Liver (tissue), 8 donors: ENCODE measurements at regions not wholly inside any gene's neighbourhood (a gene's known extent, or its start where the extent isn't known, plus 50 kb on each side); places are given as distances from the start of the nearest gene placed in this dataset.

ENCODE experiments used
- DNase-seq: peaks from one replicate; pipeline ENCODE4 v3.0.0-alpha.2; 2017; ENCODE audit warnings: low spot score
- H3K27ac ChIP-seq, 2 donors: one replicate each; pipeline ENCODE4 v1.7.0; 2013; ENCODE audit warnings: inconsistent platforms in 2 of 2, low read length in 2 of 2, control low read depth in 1 of 2, low read depth in 1 of 2, mild to moderate bottlenecking in 1 of 2
- H3K27me3 ChIP-seq, 4 donors: one replicate each; pipeline versions ENCODE4 v1.6.1 to v1.7.0; 2013; ENCODE audit warnings: low read length in 3 of 4, inconsistent platforms in 1 of 4, mild to moderate bottlenecking in 1 of 4, moderate library complexity in 1 of 4; ENCODE audit not compliant: control insufficient read depth in 4 of 4, insufficient read depth in 4 of 4
- H3K36me3 ChIP-seq, 4 donors: one replicate each; pipeline versions ENCODE4 v1.6.1 to v1.7.0; 2013; ENCODE audit warnings: low read length in 3 of 4, mild to moderate bottlenecking in 3 of 4, low read depth in 1 of 4, moderate library complexity in 1 of 4; ENCODE audit not compliant: control insufficient read depth in 4 of 4, insufficient read depth in 3 of 4
- H3K4me1 ChIP-seq, 4 donors: one replicate each; pipeline versions ENCODE4 v1.6.1 to v1.7.0; 2013; ENCODE audit warnings: low read length in 3 of 4, mild to moderate bottlenecking in 3 of 4, moderate library complexity in 1 of 4; ENCODE audit not compliant: control insufficient read depth in 4 of 4, insufficient read depth in 4 of 4
- H3K4me3 ChIP-seq, 3 donors: one replicate each; pipeline versions ENCODE4 v1.6.1 to v1.7.0; 2013; ENCODE audit warnings: low read length in 3 of 3, control low read depth in 1 of 3, low read depth in 1 of 3, mild to moderate bottlenecking in 1 of 3
- H3K9ac ChIP-seq, 2 donors: one replicate each; pipeline ENCODE4 v1.7.0; 2013; ENCODE audit warnings: low read length in 2 of 2, mild to moderate bottlenecking in 2 of 2, moderate library complexity in 2 of 2, control low read depth in 1 of 2, low read depth in 1 of 2
- H3K9me3 ChIP-seq, 4 donors: one replicate each; pipeline versions ENCODE4 v1.6.1 to v1.7.0; 2013; ENCODE audit warnings: low read length in 3 of 4; ENCODE audit not compliant: control insufficient read depth in 4 of 4
- ATF3 ChIP-seq: IDR thresholded peaks from 2 replicates; pipeline ENCODE4 v1.6.1; 2016; ENCODE audit warnings: antibody characterized with exemption
- CTCF ChIP-seq: fragments of 150-350 bp; IDR thresholded peaks from 2 replicates; pipeline ENCODE4 v1.5.1; 2017; ENCODE audit warnings: improper control_type of control experiment, low read depth, low read length; ENCODE audit not compliant: missing input control
- EGR1 ChIP-seq, 2 donors: IDR thresholded peaks; 2 replicates each; pipeline ENCODE4 v1.6.1; 2016 to 2018; ENCODE audit warnings: antibody characterized with exemption in 2 of 2, low read depth in 2 of 2
- FOXA1 ChIP-seq: IDR thresholded peaks from 2 replicates; pipeline ENCODE4 v1.6.1; 2016; ENCODE audit warnings: antibody characterized with exemption
- FOXA2 ChIP-seq: IDR thresholded peaks from 2 replicates; pipeline ENCODE4 v1.6.1; 2016; ENCODE audit warnings: antibody characterized with exemption
- GABPA ChIP-seq, 2 donors: IDR thresholded peaks in 1 of 2; conservative IDR thresholded peaks in 1 of 2; 2 replicates each; pipeline ENCODE4 v1.6.1; 2016; ENCODE audit warnings: antibody characterized with exemption in 2 of 2, mild to moderate bottlenecking in 1 of 2, moderate library complexity in 1 of 2
- HNF4A ChIP-seq, 2 donors: conservative IDR thresholded peaks; 2 replicates each; pipeline ENCODE4 v1.6.1; 2016; ENCODE audit warnings: antibody characterized with exemption in 2 of 2, mild to moderate bottlenecking in 2 of 2
- HNF4G ChIP-seq: IDR thresholded peaks from 2 replicates; pipeline ENCODE4 v1.6.1; 2016; ENCODE audit warnings: antibody characterized with exemption
- JUND ChIP-seq, 2 donors: IDR thresholded peaks; 2 replicates each; pipeline ENCODE4 v1.6.1; 2016; ENCODE audit warnings: antibody characterized with exemption in 2 of 2
- MAX ChIP-seq: IDR thresholded peaks from 2 replicates; pipeline ENCODE4 v1.6.1; 2016; ENCODE audit warnings: antibody characterized with exemption
- NR2F2 ChIP-seq: IDR thresholded peaks from 2 replicates; pipeline ENCODE4 v1.6.1; 2016; ENCODE audit warnings: antibody characterized with exemption
- RAD21 ChIP-seq, 2 donors: IDR thresholded peaks; 2 replicates each; pipeline ENCODE4 v1.6.1; 2016; ENCODE audit warnings: antibody characterized with exemption in 2 of 2, mild to moderate bottlenecking in 2 of 2
- REST ChIP-seq: IDR thresholded peaks from 2 replicates; pipeline ENCODE4 v1.6.1; 2016; ENCODE audit warnings: antibody characterized with exemption, mild to moderate bottlenecking
- SP1 ChIP-seq: IDR thresholded peaks from 2 replicates; pipeline ENCODE4 v1.6.1; 2018; ENCODE audit warnings: antibody characterized with exemption, mild to moderate bottlenecking
- TAF1 ChIP-seq: conservative IDR thresholded peaks from 2 replicates; pipeline ENCODE4 v1.6.1; 2016; ENCODE audit warnings: antibody characterized with exemption, mild to moderate bottlenecking
- YY1 ChIP-seq: IDR thresholded peaks from 2 replicates; pipeline ENCODE4 v1.6.1; 2016; ENCODE audit warnings: antibody characterized with exemption, mild to moderate bottlenecking
- ZBTB33 ChIP-seq: IDR thresholded peaks from 2 replicates; pipeline ENCODE4 v1.6.1; 2016; ENCODE audit warnings: antibody characterized with exemption
- WGBS: extraction: QIAGEN DNeasy Blood & Tissue Kit; methylation state at CpG from one replicate; pipeline ENCODE4 v1.1.7; 2013; 5-methylcytosine and 5-hydroxymethylcytosine counted together
- donor health status: healthy.
- donor health status: healthy.
- donor health status: healthy.
- donor health status: healthy.
- donor health status: healthy.

GRCh38 chr11:37391615-37392014 is 793.6 kb upstream of the RAG2 start:
- 79% methylated on average over 1 of the region's 1 CpG for WGBS
- Histone ChIP-seq H3K4me1 (no peaks in the 10 kb centered on the region), H3K4me3 (no peak overlapping the region), H3K9me3 (peaks cover 2 to 12% (median 6%) of the 10 kb centered on the region in 4 donors), H3K36me3 (no peaks in the 10 kb centered on the region), H3K27me3 (no peaks in the 10 kb centered on the region), H3K27ac (no peak overlapping the region), H3K9ac (no peak overlapping the region)
- DNase-seq = no peak
- TF ChIP-seq TAF1 (no peak), FOXA2 (no peak), HNF4G (no peak), SP1 (no peak), YY1 (no peak), FOXA1 (no peak)

GRCh38 chr11:37390576-37391083 is 792.6 kb upstream of the RAG2 start:
- no peak for TF ChIP-seq ZBTB33
- no peak for TF ChIP-seq FOXA1
- no peak for TF ChIP-seq NR2F2
- no peak for TF ChIP-seq GABPA (IDR thresholded peaks at IDR 0.05 in 1 of 2, conservative IDR thresholded peaks at IDR 0.05 in 1 of 2)
- TF ChIP-seq CTCF = no peak
- TF ChIP-seq HNF4A (conservative IDR thresholded peaks at IDR 0.05) = no peak
- no peak for TF ChIP-seq JUND (IDR thresholded peaks at IDR 0.05)
- TF ChIP-seq MAX = no peak
- no peak for TF ChIP-seq YY1
- no peak for TF ChIP-seq ATF3
- TF ChIP-seq HNF4G = no peak
- Histone ChIP-seq H3K27ac (no peak overlapping the region), H3K27me3 (no peaks in the 10 kb centered on the region), H3K9ac (no peak overlapping the region), H3K4me1 (no peaks in the 10 kb centered on the region), H3K4me3 (no peak overlapping the region), H3K9me3 (peaks cover 2 to 9% (median 5%) of the 10 kb centered on the region in 4 donors), H3K36me3 (no peaks in the 10 kb centered on the region)
- 64% methylated on average over 5 of the region's 5 CpGs for WGBS
- DNase-seq = no peak

- H3K4me1 ChIP-seq = no peaks in the 10 kb centered on the region
- no peaks in the 10 kb centered on the region for H3K36me3 ChIP-seq
- H3K27me3 ChIP-seq = no peaks in the 10 kb centered on the region
- no peak overlapping the region for H3K4me3 ChIP-seq
- 24% methylated on average over 1 of the region's 1 CpG for WGBS
- no peak for DNase-seq
- no peak overlapping the region for H3K27ac ChIP-seq
- peaks cover 0 to 7% (median 4%) of the 10 kb centered on the region in 4 donors for H3K9me3 ChIP-seq
- no peak overlapping the region for H3K9ac ChIP-seq
- TF ChIP-seq JUND (IDR thresholded peaks at IDR 0.05) = no peak
- TF ChIP-seq YY1 = no peak
- no peak for TF ChIP-seq FOXA1
- no peak for TF ChIP-seq GABPA (IDR thresholded peaks at IDR 0.05 in 1 of 2, conservative IDR thresholded peaks at IDR 0.05 in 1 of 2)
- no peak for TF ChIP-seq FOXA2
- no peak for TF ChIP-seq RAD21 (IDR thresholded peaks at IDR 0.05)
- no peak for TF ChIP-seq CTCF
- TF ChIP-seq EGR1 (IDR thresholded peaks at IDR 0.05; ENCODE audit: low read depth in 2 of 2) = no peak
- no peak for TF ChIP-seq REST
- no peak for TF ChIP-seq MAX
These were observed 780.9 kb upstream of the RAG2 start for GRCh38 chr11:37378958-37379357.
